NCI-H1092 treated with DMSO at 0.1 percent for 48 hours (cell line): ENCODE measurements at regions not wholly inside any gene's neighbourhood (a gene's known extent, or its start where the extent isn't known, plus 50 kb on each side); places are given as distances from the start of the nearest gene placed in this dataset.

ENCODE experiments used
- DNase-seq: peaks from one replicate; lab custom pipeline; 2025; lab: John Stamatoyannopoulos, UW

GRCh38 chr10:10910634-10911033 lies 107.0 kb upstream of the CELF2 start:
- DNase-seq, result no peak

- DNase-seq, result no peak
These were observed 106.6 kb upstream of the CELF2 start for GRCh38 chr10:10911035-10911434.

GRCh38 chr10:10911471-10911921 lies 106.2 kb upstream of the CELF2 start:
- no peak for DNase-seq

- no peak for DNase-seq
These were observed 103.5 kb upstream of the CELF2 start for GRCh38 chr10:10914144-10914543.

GRCh38 chr10:10915215-10915614 lies 102.5 kb upstream of the CELF2 start:
- no peak for DNase-seq

- DNase-seq, result no peak
These were observed 100.6 kb upstream of the CELF2 start for GRCh38 chr10:10917031-10917430.

- DNase-seq, result no peak
These were observed 97.7 kb upstream of the CELF2 start for GRCh38 chr10:10919976-10920375.

- no peak for DNase-seq
These were observed 95.7 kb upstream of the CELF2 start for GRCh38 chr10:10921826-10922461.

- no peak for DNase-seq
These were observed 94.5 kb upstream of the CELF2 start for GRCh38 chr10:10923029-10923651.

GRCh38 chr10:10925667-10926066 lies 92.0 kb upstream of the CELF2 start:
- DNase-seq, result no peak

GRCh38 chr10:10927608-10928007 lies 90.1 kb upstream of the CELF2 start:
- DNase-seq, result no peak

- DNase-seq, result no peak
These were observed 86.5 kb upstream of the CELF2 start for GRCh38 chr10:10930979-10931743.

- DNase-seq, result no peak
These were observed 82.6 kb upstream of the CELF2 start for GRCh38 chr10:10935032-10935431.

GRCh38 chr10:10938676-10939075 lies 79.0 kb upstream of the CELF2 start:
- DNase-seq, result no peak

GRCh38 chr10:10941127-10941730 lies 76.4 kb upstream of the CELF2 start:
- no peak for DNase-seq

- no peak for DNase-seq
These were observed 75.2 kb upstream of the CELF2 start for GRCh38 chr10:10942441-10942840.

GRCh38 chr10:10946081-10946480 lies 71.6 kb upstream of the CELF2 start:
- no peak for DNase-seq

GRCh38 chr10:10946801-10947200 lies 70.9 kb upstream of the CELF2 start:
- DNase-seq, result no peak

GRCh38 chr10:10951675-10952074 lies 66.0 kb upstream of the CELF2 start:
- no peak for DNase-seq

GRCh38 chr10:10952800-10953199 lies 64.9 kb upstream of the CELF2 start:
- no peak for DNase-seq

- no peak for DNase-seq
These were observed 60.8 kb upstream of the CELF2 start for GRCh38 chr10:10956681-10957542.

- no peak for DNase-seq
These were observed 59.6 kb upstream of the CELF2 start for GRCh38 chr10:10958041-10958440.
